Left lung (tissue), 4 donors: ENCODE measurements at regions not wholly inside any gene's neighbourhood (a gene's known extent, or its start where the extent isn't known, plus 50 kb on each side); places are given as distances from the start of the nearest gene placed in this dataset.
"Not testable (repeated sequence)": the region's sequence is repeated elsewhere in the genome, so short reads cannot be mapped to it uniquely, and the experiment has no call there.

ENCODE experiments used
- ATAC-seq: fragments of 200-7000 bp; cut with Tn5 transposase; one replicate; pipeline ENCODE4 v1.9.1; 2020; ENCODE audit warnings: moderate library complexity
- DNase-seq, 4 donors: peaks; one replicate each; pipeline ENCODE4 v3.0.0-alpha.2; 2013 to 2020
- H3K27ac ChIP-seq, 2 donors: fragments of 200-600 bp; sonication (generic) in 1 of 2; one replicate each; pipeline versions ENCODE4 v1.5.0 to v1.8.0; 2020 to 2021
- H3K27me3 ChIP-seq, 2 donors: fragments of 200-600 bp; sonication (generic) in 1 of 2; one replicate each; pipeline versions ENCODE4 v1.5.0 to v1.8.0; 2020 to 2021
- H3K36me3 ChIP-seq, 2 donors: fragments of 200-600 bp; sonication (generic) in 1 of 2; one replicate each; pipeline versions ENCODE4 v1.5.0 to v1.8.0; 2020 to 2021
- H3K4me1 ChIP-seq, 2 donors: fragments of 200-600 bp; one replicate each; pipeline ENCODE4 v1.8.0; 2021
- H3K4me3 ChIP-seq, 2 donors: fragments of 200-600 bp; sonication (generic) in 1 of 2; one replicate each; pipeline versions ENCODE4 v1.5.0 to v1.8.0; 2020 to 2021; ENCODE audit warnings: mild to moderate bottlenecking in 1 of 2
- H3K9me3 ChIP-seq, 2 donors: fragments of 200-600 bp; sonication (generic) in 1 of 2; one replicate each; pipeline versions ENCODE4 v1.5.0 to v1.8.0; 2020 to 2021
- CTCF ChIP-seq, 2 donors: fragments of 200-600 bp; sonication (generic) in 1 of 2; IDR thresholded peaks; one replicate each; pipeline versions ENCODE4 v1.5.0 to v1.8.0; 2021; ENCODE audit warnings: antibody characterized with exemption in 2 of 2
- intact Hi-C, 2 donors: fragments of 100-400 bp; cut with DNase I; formaldehyde crosslinking; loops; one replicate each; pipeline versions ENCODE4 v1.11.2 to v1.14.2; 2022
- donor health status: DM: no; HTN: yes; CAD: no.
- donor health status: DM: no; HTN: no; CAD: no.

DNA sequence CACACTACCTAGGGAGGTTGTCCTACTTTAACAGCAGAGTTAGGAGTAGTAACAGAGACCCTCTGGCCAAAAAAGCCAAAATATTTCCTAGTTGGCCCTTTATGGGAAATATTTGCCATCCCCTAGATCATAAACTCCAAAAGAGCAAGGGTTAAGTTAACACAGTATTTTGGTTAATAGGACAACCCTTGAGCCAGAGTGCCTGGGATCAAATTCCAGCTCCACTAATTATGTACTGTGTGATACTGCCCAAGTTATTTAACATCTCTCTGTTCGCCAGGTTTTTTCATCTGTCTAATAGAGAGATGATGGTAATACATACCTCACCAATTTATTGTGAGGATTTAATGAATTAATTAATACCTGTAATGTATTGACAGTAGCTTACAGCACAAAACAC, 767.4 kb downstream of the KCNJ2 start:
- Histone ChIP-seq H3K27me3 (no peaks in the 10 kb centered on the region), H3K27ac (no peak overlapping the region), H3K36me3 (no peaks in the 10 kb centered on the region), H3K4me3 (no peak overlapping the region), H3K4me1 (no peaks in the 10 kb centered on the region), H3K9me3 (no peaks in the 10 kb centered on the region)
- intact Hi-C loops, result no loop called here
- DNase-seq (no peak), ATAC-seq (no peak)
- TF ChIP-seq CTCF (IDR thresholded peaks at IDR 0.05), result no peak

- H3K4me3 ChIP-seq, result no peak overlapping the region
- intact Hi-C loops, result no loop called here
Observed at GRCh38 chr17:70938336-70938735, 769.0 kb downstream of the KCNJ2 start.

GRCh38 chr17:70945386-70945785, 776.1 kb downstream of the KCNJ2 start:
- H3K36me3 ChIP-seq, result no peaks in the 10 kb centered on the region
- H3K27ac ChIP-seq, result no peak overlapping the region
- DNase-seq (peak in 1 of 4 donors; percentile 5), ATAC-seq (no peak)
- no peak overlapping the region for H3K4me3 ChIP-seq
- no peaks in the 10 kb centered on the region for H3K27me3 ChIP-seq
- TF ChIP-seq CTCF (IDR thresholded peaks at IDR 0.05), result no peak
- H3K4me1 ChIP-seq, result no peaks in the 10 kb centered on the region
- intact Hi-C loops, result loop anchor here in 1 of 2 donors (10.0 kb wide), 1 partner anchor 59 kb away; no protein-coding TSS in a partner anchor
- H3K9me3 ChIP-seq, result no peaks in the 10 kb centered on the region

More at GRCh38 chr17:70938336-70938735, 769.0 kb downstream of the KCNJ2 start:
- Histone ChIP-seq H3K27me3 (no peaks in the 10 kb centered on the region), H3K36me3 (no peaks in the 10 kb centered on the region), H3K9me3 (no peaks in the 10 kb centered on the region), H3K4me1 (no peaks in the 10 kb centered on the region), H3K27ac (no peak overlapping the region)
- ATAC-seq, result peak; percentile 52
- no peak for TF ChIP-seq CTCF (IDR thresholded peaks at IDR 0.05)
- DNase-seq, result peak in 1 of 4 donors; percentile 20

GRCh38 chr17:70947215-70947614, 777.9 kb downstream of the KCNJ2 start:
- ATAC-seq, result no peak
- intact Hi-C loops, result loop anchor here in 1 of 2 donors (10.0 kb wide), 1 partner anchor 58 kb away; no protein-coding TSS in a partner anchor
- no peak for TF ChIP-seq CTCF (IDR thresholded peaks at IDR 0.05)

GRCh38 chr17:70947636-70948565, 778.6 kb downstream of the KCNJ2 start:
- Histone ChIP-seq H3K4me1 (no peaks in the 10 kb centered on the region), H3K27me3 (no peaks in the 10 kb centered on the region), H3K27ac (no peak overlapping the region), H3K9me3 (no peaks in the 10 kb centered on the region), H3K36me3 (no peaks in the 10 kb centered on the region), H3K4me3 (no peak overlapping the region)
- DNase-seq, result no peak
- no peak for TF ChIP-seq CTCF (IDR thresholded peaks at IDR 0.05)
- no peak for ATAC-seq
- intact Hi-C loops, result loop anchor here in 1 of 2 donors (10.0 kb wide), 1 partner anchor 57 kb away; no protein-coding TSS in a partner anchor

More at GRCh38 chr17:70947215-70947614, 777.9 kb downstream of the KCNJ2 start:
- H3K36me3 ChIP-seq, result no peaks in the 10 kb centered on the region
- H3K27ac ChIP-seq, result no peak overlapping the region
- no peak for DNase-seq
- no peaks in the 10 kb centered on the region for H3K4me1 ChIP-seq
- H3K27me3 ChIP-seq, result no peaks in the 10 kb centered on the region
- no peaks in the 10 kb centered on the region for H3K9me3 ChIP-seq
- no peak overlapping the region for H3K4me3 ChIP-seq

- ATAC-seq, H3K4me1 ChIP-seq, H3K27me3 ChIP-seq, H3K9me3 ChIP-seq, H3K4me3 ChIP-seq, intact Hi-C loops, H3K27ac ChIP-seq, H3K36me3 ChIP-seq, DNase-seq: not testable (repeated sequence)
Observed at GRCh38 chr17:70953140-70953539, 783.8 kb downstream of the KCNJ2 start.
